OCI-LY1 (cell line): ENCODE measurements at regions not wholly inside any gene's neighbourhood (a gene's known extent, or its start where the extent isn't known, plus 50 kb on each side); places are given as distances from the start of the nearest gene placed in this dataset.

Experiments
- H2AFZ ChIP-seq: fragments of 200-600 bp; sonication (generic), shearing (Covaris generic); 2 replicates; pipeline ENCODE4 v1.6.0; 2014; ENCODE audit warnings: antibody characterized with exemption, mild to moderate bottlenecking, low read length
- H3F3A ChIP-seq: fragments of 200-600 bp; sonication (generic), shearing (Covaris generic); 2 replicates; pipeline ENCODE4 v1.6.0; 2014; ENCODE audit warnings: mild to moderate bottlenecking, antibody characterized with exemption, low read length, moderate library complexity; ENCODE audit not compliant: insufficient read depth
- H3K27ac ChIP-seq: fragments of 200-600 bp; sonication (generic); 2 replicates; pipeline ENCODE4 v1.5.1; 2014; ENCODE audit warnings: low read length, mixed run types, mild to moderate bottlenecking, low read depth; ENCODE audit not compliant: poor library complexity, severe bottlenecking
- H3K27me3 ChIP-seq: fragments of 200-600 bp; sonication (generic); 2 replicates; pipeline ENCODE4 v1.6.0; 2014; ENCODE audit warnings: antibody characterized with exemption, mild to moderate bottlenecking, low read length, moderate library complexity; ENCODE audit not compliant: insufficient read depth
- H3K36me3 ChIP-seq: fragments of 200-600 bp; sonication (generic); 2 replicates; pipeline ENCODE4 v1.6.1; 2014; ENCODE audit warnings: mild to moderate bottlenecking, antibody characterized with exemption, low read length, moderate library complexity, mixed read lengths; ENCODE audit not compliant: insufficient read depth
- H3K4me1 ChIP-seq: fragments of 200-600 bp; sonication (generic); 2 replicates; pipeline ENCODE4 v1.5.1; 2014; ENCODE audit warnings: mild to moderate bottlenecking, low read length, moderate library complexity; ENCODE audit not compliant: insufficient read depth, severe bottlenecking
- H3K4me2 ChIP-seq: fragments of 200-600 bp; sonication (generic), shearing (Covaris generic); 2 replicates; pipeline ENCODE4 v1.6.1; 2014; ENCODE audit warnings: low read length
- H3K4me3 ChIP-seq: fragments of 200-600 bp; sonication (generic); 2 replicates; pipeline ENCODE4 v1.5.1; 2014; ENCODE audit warnings: low read length, low read depth, mild to moderate bottlenecking, mixed read lengths; ENCODE audit not compliant: poor library complexity, severe bottlenecking
- H3K79me2 ChIP-seq: fragments of 200-600 bp; shearing (Covaris generic); 2 replicates; pipeline ENCODE4 v1.6.1; 2016; ENCODE audit warnings: mixed run types, low read length, mixed read lengths; ENCODE audit not compliant: insufficient read depth
- H3K9ac ChIP-seq: fragments of 200-600 bp; sonication (generic), shearing (Covaris generic); 2 replicates; pipeline ENCODE4 v1.6.1; 2014; ENCODE audit warnings: mild to moderate bottlenecking, low read length, mixed read lengths
- H3K9me2 ChIP-seq: fragments of 200-600 bp; sonication (generic), shearing (Covaris generic); 2 replicates; pipeline ENCODE4 v1.6.1; 2014; ENCODE audit warnings: low read depth, mild to moderate bottlenecking, low read length, mixed read lengths
- H3K9me3 ChIP-seq: fragments of 200-600 bp; shearing (Covaris generic); 2 replicates; pipeline ENCODE4 v1.6.1; 2014; ENCODE audit warnings: low read length, mixed read lengths
- H4K20me1 ChIP-seq: fragments of 200-600 bp; sonication (generic), shearing (Covaris generic); 2 replicates; pipeline ENCODE4 v1.6.0; 2016; ENCODE audit warnings: mild to moderate bottlenecking, low read length; ENCODE audit not compliant: insufficient read depth
- CTCF ChIP-seq: fragments of 200-600 bp; sonication (generic), shearing (Covaris generic); IDR thresholded peaks from 2 replicates; pipeline ENCODE4 v1.5.1; 2017; ENCODE audit warnings: mild to moderate bottlenecking, antibody characterized with exemption, low read length, moderate library complexity, mixed read lengths
- EZH2 ChIP-seq: fragments of 200-600 bp; sonication (generic), shearing (Covaris generic); IDR thresholded peaks from 2 replicates; pipeline ENCODE4 v1.8.0; 2017; ENCODE audit warnings: borderline replicate concordance, mixed run types, mild to moderate bottlenecking, antibody characterized with exemption, low read length, moderate library complexity, mixed read lengths

- no peaks in the 10 kb centered on the region for H3K4me1 ChIP-seq
- TF ChIP-seq CTCF: no peak
- TF ChIP-seq EZH2: no peak
- no peaks in the 10 kb centered on the region for H3F3A ChIP-seq
- no peak overlapping the region for H3K4me2 ChIP-seq
- H2AFZ ChIP-seq: no peak overlapping the region
- H3K9me2 ChIP-seq: no peaks in the 10 kb centered on the region
- no peaks in the 10 kb centered on the region for H4K20me1 ChIP-seq
- no peaks in the 10 kb centered on the region for H3K79me2 ChIP-seq
- no peak overlapping the region for H3K9ac ChIP-seq
- H3K27me3 ChIP-seq: no peaks in the 10 kb centered on the region
- no peak overlapping the region for H3K27ac ChIP-seq
- no peak overlapping the region for H3K4me3 ChIP-seq
- H3K36me3 ChIP-seq: no peaks in the 10 kb centered on the region
- H3K9me3 ChIP-seq: no peaks in the 10 kb centered on the region
These were observed 1069.5 kb downstream of the DIAPH3 start for GRCh38 chr13:59094181-59094580.

GRCh38 chr13:59099182-59099974 is 1064.3 kb downstream of the DIAPH3 start:
- Histone ChIP-seq H4K20me1 (no peaks in the 10 kb centered on the region), H3K27ac (no peak overlapping the region), H3K27me3 (no peaks in the 10 kb centered on the region), H3K4me1 (no peaks in the 10 kb centered on the region), H2AFZ (no peak overlapping the region), H3K36me3 (no peaks in the 10 kb centered on the region), H3K9me2 (no peaks in the 10 kb centered on the region), H3K79me2 (no peaks in the 10 kb centered on the region), H3K4me2 (no peak overlapping the region), H3K9ac (no peak overlapping the region), H3K4me3 (no peak overlapping the region), H3K9me3 (no peaks in the 10 kb centered on the region), H3F3A (no peaks in the 10 kb centered on the region)
- TF ChIP-seq CTCF (no peak), EZH2 (no peak)

GRCh38 chr13:59103004-59103768 is 1060.5 kb downstream of the DIAPH3 start:
- no peak overlapping the region for H3K4me2 ChIP-seq
- no peaks in the 10 kb centered on the region for H3K36me3 ChIP-seq
- no peaks in the 10 kb centered on the region for H3K9me2 ChIP-seq
- no peaks in the 10 kb centered on the region for H3K9me3 ChIP-seq
- H3K79me2 ChIP-seq: no peaks in the 10 kb centered on the region
- no peak overlapping the region for H3K4me3 ChIP-seq
- H3K27me3 ChIP-seq: no peaks in the 10 kb centered on the region
- H3F3A ChIP-seq: no peaks in the 10 kb centered on the region
- H4K20me1 ChIP-seq: no peaks in the 10 kb centered on the region
- no peaks in the 10 kb centered on the region for H3K4me1 ChIP-seq
- H3K27ac ChIP-seq: no peak overlapping the region
- TF ChIP-seq EZH2 (no peak), CTCF (no peak)
- no peak overlapping the region for H2AFZ ChIP-seq
- no peak overlapping the region for H3K9ac ChIP-seq
